Ectodermal cell (in vitro differentiated cells): ENCODE measurements at regions not wholly inside any gene's neighbourhood (a gene's known extent, or its start where the extent isn't known, plus 50 kb on each side); places are given as distances from the start of the nearest gene placed in this dataset.

Experiments used
- H3K27ac ChIP-seq: 2 replicates; pipeline ENCODE4 v1.7.0; 2013; ENCODE audit warnings: mild to moderate bottlenecking, low read depth, low read length; ENCODE audit not compliant: insufficient read depth, poor library complexity, severe bottlenecking
- H3K27me3 ChIP-seq: 2 replicates; pipeline ENCODE4 v1.7.0; 2013; ENCODE audit warnings: mild to moderate bottlenecking, low read length; ENCODE audit not compliant: insufficient read depth, control insufficient read depth, poor library complexity, severe bottlenecking
- H3K36me3 ChIP-seq: one replicate; pipeline ENCODE4 v1.7.0; 2013; ENCODE audit warnings: low read length; ENCODE audit not compliant: control insufficient read depth, insufficient read depth
- H3K4me1 ChIP-seq: one replicate; pipeline ENCODE4 v1.7.0; 2013; ENCODE audit warnings: low read length; ENCODE audit not compliant: control insufficient read depth, insufficient read depth
- H3K4me3 ChIP-seq: 2 replicates; pipeline ENCODE4 v1.7.0; 2013; ENCODE audit warnings: low read depth, low read length, control low read depth; ENCODE audit not compliant: insufficient read depth
- H3K9me3 ChIP-seq: 2 replicates; pipeline ENCODE4 v1.7.0; 2013; ENCODE audit warnings: mild to moderate bottlenecking, low read length, moderate library complexity; ENCODE audit not compliant: control insufficient read depth
- WGBS, 2 experiments: methylation state at CpG; one replicate each; pipeline ENCODE4 v1.1.7; 2013; ENCODE audit warnings: missing lambda C conversion rate in 2 of 2; 5-methylcytosine and 5-hydroxymethylcytosine counted together

- Histone ChIP-seq H3K9me3 (no peaks in the 10 kb centered on the region), H3K27ac (no peak overlapping the region), H3K36me3 (no peaks in the 10 kb centered on the region), H3K4me3 (no peak overlapping the region), H3K4me1 (no peaks in the 10 kb centered on the region), H3K27me3 (no peaks in the 10 kb centered on the region)
- 87 to 100% methylated on average over 2 to 3 of the region's 3 CpGs for WGBS, 2 experiments
Measured at GRCh38 chr2:51711766-51712165, 679.8 kb upstream of the NRXN1 start.

GRCh38 chr2:51710222-51710621 lies 678.3 kb upstream of the NRXN1 start:
- no peaks in the 10 kb centered on the region for H3K4me1 ChIP-seq
- no peaks in the 10 kb centered on the region for H3K9me3 ChIP-seq
- WGBS, 2 experiments, result 56 to 57% methylated on average over 3 of the region's 3 CpGs
- H3K36me3 ChIP-seq, result no peaks in the 10 kb centered on the region
- H3K27me3 ChIP-seq, result no peaks in the 10 kb centered on the region
- no peak overlapping the region for H3K4me3 ChIP-seq
- H3K27ac ChIP-seq, result no peak overlapping the region

DNA sequence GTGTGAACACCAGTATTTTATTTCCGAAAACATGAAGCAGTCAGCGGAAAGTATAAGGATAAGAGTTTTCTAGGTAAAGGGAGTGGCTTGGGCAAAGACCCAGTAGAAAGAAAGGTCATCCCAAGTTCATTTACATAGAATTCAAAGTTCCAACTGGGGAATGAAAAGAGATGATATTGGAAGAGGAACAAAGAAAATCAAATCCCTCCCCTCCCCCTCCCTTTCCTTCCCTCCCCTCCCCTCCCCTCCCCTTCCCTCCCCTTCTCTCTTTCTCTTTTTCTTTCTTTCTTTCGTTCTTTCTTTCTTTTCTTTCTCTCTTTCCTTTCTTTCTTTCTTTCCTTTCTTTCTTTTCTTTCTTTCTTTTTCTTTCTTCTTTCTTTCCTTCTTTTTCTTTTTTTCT lies 675.7 kb upstream of the NRXN1 start:
- Histone ChIP-seq H3K4me1 (no peaks in the 10 kb centered on the region), H3K36me3 (no peaks in the 10 kb centered on the region), H3K27me3 (no peaks in the 10 kb centered on the region), H3K27ac (no peak overlapping the region), H3K9me3 (no peaks in the 10 kb centered on the region), H3K4me3 (no peak overlapping the region)
- WGBS, 2 experiments, result 91 to 94% methylated on average over 3 of the region's 3 CpGs

DNA sequence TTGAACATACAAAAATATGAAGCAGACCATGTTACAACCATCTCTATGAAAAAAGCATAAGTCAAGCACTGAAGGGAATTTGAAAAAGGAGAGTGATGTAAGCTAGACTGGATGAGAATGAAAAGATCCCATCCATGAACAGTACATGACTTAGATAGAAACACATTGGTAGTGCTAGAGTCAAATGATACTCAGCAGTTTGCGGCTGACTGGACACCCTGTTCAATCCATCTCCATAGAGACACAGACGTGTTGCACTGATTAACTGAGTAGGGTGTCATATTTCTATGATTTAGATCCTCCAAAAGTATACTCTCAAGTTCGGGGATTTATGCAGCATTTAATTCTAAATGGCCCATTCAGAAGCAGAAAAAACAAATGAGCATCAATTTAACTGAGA lies 674.3 kb upstream of the NRXN1 start:
- 95 to 97% methylated on average over 3 of the region's 3 CpGs for WGBS, 2 experiments
- Histone ChIP-seq H3K4me3 (no peak overlapping the region), H3K27ac (no peak overlapping the region), H3K36me3 (no peaks in the 10 kb centered on the region), H3K27me3 (no peaks in the 10 kb centered on the region), H3K4me1 (no peaks in the 10 kb centered on the region), H3K9me3 (no peaks in the 10 kb centered on the region)

GRCh38 chr2:51705417-51705816 lies 673.5 kb upstream of the NRXN1 start:
- Histone ChIP-seq H3K36me3 (no peaks in the 10 kb centered on the region), H3K4me3 (no peak overlapping the region)
- 100% methylated on average over 1 of the region's 1 CpG for WGBS, 2 experiments

GRCh38 chr2:51698021-51698420 lies 666.1 kb upstream of the NRXN1 start:
- no peak overlapping the region for H3K27ac ChIP-seq
- H3K9me3 ChIP-seq, result no peaks in the 10 kb centered on the region
- H3K4me3 ChIP-seq, result no peak overlapping the region
- no peaks in the 10 kb centered on the region for H3K36me3 ChIP-seq
- no peaks in the 10 kb centered on the region for H3K27me3 ChIP-seq
- WGBS, 2 experiments, result 96% methylated on average over 2 of the region's 3 CpGs; no CpG with 5 or more reads in 1 of the 2 experiments
- H3K4me1 ChIP-seq, result no peaks in the 10 kb centered on the region

More at GRCh38 chr2:51705417-51705816, 673.5 kb upstream of the NRXN1 start:
- Histone ChIP-seq H3K27me3 (no peaks in the 10 kb centered on the region), H3K27ac (no peak overlapping the region), H3K4me1 (no peaks in the 10 kb centered on the region), H3K9me3 (no peaks in the 10 kb centered on the region)

DNA sequence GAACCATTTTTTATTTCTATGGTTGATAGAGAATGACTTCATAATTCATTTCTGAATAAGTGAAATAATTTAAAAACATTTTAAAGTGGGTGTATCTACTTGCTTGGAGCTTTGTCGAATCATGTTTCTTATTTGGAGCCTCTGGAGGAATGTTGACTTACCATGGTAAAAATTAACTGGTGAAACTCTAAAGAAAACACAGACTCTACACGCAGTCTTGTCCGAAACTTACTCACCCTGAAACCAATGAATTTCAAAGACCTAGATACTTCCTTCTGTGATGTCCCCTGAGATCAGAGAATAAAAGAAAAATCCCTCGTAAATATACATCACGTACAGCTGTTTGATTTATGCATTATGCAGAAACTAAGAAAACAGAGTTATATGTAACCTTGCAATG lies 665.2 kb upstream of the NRXN1 start:
- WGBS, 2 experiments, result 94 to 99% methylated on average over 3 to 5 of the region's 5 CpGs
- H3K27me3 ChIP-seq, result no peaks in the 10 kb centered on the region
- H3K27ac ChIP-seq, result no peak overlapping the region
- no peaks in the 10 kb centered on the region for H3K4me1 ChIP-seq
- no peaks in the 10 kb centered on the region for H3K9me3 ChIP-seq
- H3K36me3 ChIP-seq, result no peaks in the 10 kb centered on the region
- H3K4me3 ChIP-seq, result no peak overlapping the region

GRCh38 chr2:51695531-51695930 lies 663.6 kb upstream of the NRXN1 start:
- Histone ChIP-seq H3K4me3 (no peak overlapping the region), H3K27ac (no peak overlapping the region), H3K27me3 (no peaks in the 10 kb centered on the region), H3K4me1 (no peaks in the 10 kb centered on the region), H3K9me3 (no peaks in the 10 kb centered on the region), H3K36me3 (no peaks in the 10 kb centered on the region)
- WGBS, 2 experiments, result 94 to 100% methylated on average over 1 of the region's 1 CpG

- Histone ChIP-seq H3K27me3 (no peaks in the 10 kb centered on the region), H3K4me3 (no peak overlapping the region), H3K27ac (no peak overlapping the region), H3K4me1 (no peaks in the 10 kb centered on the region), H3K9me3 (no peaks in the 10 kb centered on the region), H3K36me3 (no peaks in the 10 kb centered on the region)
- 100% methylated on average over 1 of the region's 1 CpG; no CpG with 5 or more reads in 1 of the 2 experiments for WGBS, 2 experiments
Measured at GRCh38 chr2:51693640-51694039, 661.7 kb upstream of the NRXN1 start.

DNA sequence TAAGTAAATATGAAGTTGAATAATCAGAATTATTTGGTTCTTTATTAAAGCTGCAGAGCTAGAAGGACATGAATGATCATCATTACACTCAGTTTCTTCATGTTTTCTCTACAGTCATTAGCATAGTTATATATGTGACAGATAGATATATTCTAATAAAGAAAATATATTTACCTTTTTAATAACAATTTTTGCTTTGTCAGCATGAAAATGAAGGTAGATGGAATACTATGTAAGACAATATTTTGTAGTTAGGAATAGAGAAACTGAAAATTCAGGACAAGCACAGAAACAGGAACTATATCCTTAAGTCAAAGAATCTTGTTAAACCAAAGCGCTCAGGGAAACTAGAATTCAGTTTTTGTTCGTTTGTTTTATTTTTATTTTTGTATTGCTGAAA lies 649.9 kb upstream of the NRXN1 start:
- Histone ChIP-seq H3K27ac (no peak overlapping the region), H3K4me1 (no peaks in the 10 kb centered on the region), H3K36me3 (no peaks in the 10 kb centered on the region), H3K9me3 (no peaks in the 10 kb centered on the region), H3K4me3 (no peak overlapping the region), H3K27me3 (no peaks in the 10 kb centered on the region)
- WGBS, 2 experiments, result 95 to 100% methylated on average over 2 of the region's 2 CpGs

DNA sequence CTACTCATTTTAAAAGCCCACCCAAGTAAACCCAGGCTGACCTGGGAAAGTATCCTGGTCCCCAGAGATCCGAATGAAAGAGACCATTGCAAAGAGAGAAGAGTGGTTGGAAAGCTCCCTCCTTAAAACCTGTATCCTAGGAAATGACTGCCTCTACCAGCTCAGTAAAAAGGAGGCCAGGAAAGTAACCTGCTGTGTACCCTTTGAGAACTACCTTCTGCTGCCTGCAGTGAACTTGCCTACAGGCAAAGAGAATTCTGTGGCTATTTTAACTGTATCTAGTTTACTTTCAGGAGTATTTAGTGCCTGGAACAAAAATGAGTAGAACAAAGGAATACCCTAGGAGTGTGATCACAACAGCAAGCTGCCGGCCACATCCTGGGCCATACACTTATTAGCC lies 641.7 kb upstream of the NRXN1 start:
- Histone ChIP-seq H3K27me3 (no peaks in the 10 kb centered on the region), H3K27ac (no peak overlapping the region), H3K4me3 (no peak overlapping the region), H3K9me3 (no peaks in the 10 kb centered on the region), H3K36me3 (no peaks in the 10 kb centered on the region), H3K4me1 (no peaks in the 10 kb centered on the region)
- 9 to 13% methylated on average over 2 of the region's 2 CpGs for WGBS, 2 experiments
